Aorta (tissue), 5 donors: ENCODE measurements at regions not wholly inside any gene's neighbourhood (a gene's known extent, or its start where the extent isn't known, plus 50 kb on each side); places are given as distances from the start of the nearest gene placed in this dataset.
A peak's percentile ranks its signal among the peaks of the same experiment; 100 is the strongest.

ENCODE experiments used
- ATAC-seq: fragments of 200-7000 bp; cut with Tn5 transposase; one replicate; pipeline ENCODE4 v1.9.1; 2022; ENCODE audit warnings: moderate library complexity; ENCODE audit not compliant: low FRiP score
- DNase-seq, 2 donors: peaks; one replicate each; pipeline ENCODE4 v3.0.0-alpha.2; 2020
- H3K27ac ChIP-seq, 2 donors: one replicate each; pipeline ENCODE4 v1.5.1; 2013; ENCODE audit warnings: low read length in 2 of 2, mild to moderate bottlenecking in 2 of 2, moderate library complexity in 2 of 2, control low read depth in 1 of 2, inconsistent platforms in 1 of 2, low read depth in 1 of 2
- H3K27me3 ChIP-seq, 2 donors: one replicate each; pipeline ENCODE4 v1.6.1; 2013; ENCODE audit warnings: control low read depth in 1 of 2, low read length in 1 of 2, mild to moderate bottlenecking in 1 of 2, moderate library complexity in 1 of 2; ENCODE audit not compliant: insufficient read depth in 2 of 2, control insufficient read depth in 1 of 2
- H3K36me3 ChIP-seq, 2 donors: one replicate each; pipeline ENCODE4 v1.6.1; 2013; ENCODE audit warnings: control low read depth in 1 of 2, low read length in 1 of 2, mild to moderate bottlenecking in 1 of 2; ENCODE audit not compliant: insufficient read depth in 2 of 2, control insufficient read depth in 1 of 2
- H3K4me1 ChIP-seq, 2 donors: one replicate each; pipeline ENCODE4 v1.6.1; 2013; ENCODE audit warnings: low read length in 2 of 2, control low read depth in 1 of 2, mild to moderate bottlenecking in 1 of 2, moderate library complexity in 1 of 2; ENCODE audit not compliant: insufficient read depth in 2 of 2, control insufficient read depth in 1 of 2
- H3K4me3 ChIP-seq, 2 donors: one replicate each; pipeline ENCODE4 v1.5.1; 2013; ENCODE audit warnings: low read length in 2 of 2, control low read depth in 1 of 2, mild to moderate bottlenecking in 1 of 2
- H3K9me3 ChIP-seq: one replicate; pipeline ENCODE4 v1.6.1; 2013; ENCODE audit warnings: mild to moderate bottlenecking, low read length; ENCODE audit not compliant: control insufficient read depth
- WGBS, 2 donors: extraction: QIAGEN DNeasy Blood & Tissue Kit; methylation state at CpG; one replicate each; pipeline ENCODE4 v1.1.7; 2013; 5-methylcytosine and 5-hydroxymethylcytosine counted together
- intact Hi-C, 2 donors: fragments of 100-400 bp; cut with DNase I; formaldehyde crosslinking; loops; one replicate each; pipeline versions ENCODE4 v1.14.2 to v1.15.0; 2022
- donor health status: healthy with polysubstance abuse.
- donor health status: Bipolar disorder and iron deficiency.
- donor health status: DM: no; HTN: no; CAD: no.
- donor health status: DM: no; HTN: no; CAD: no.
- donor health status: DM: yes; HTN: yes; CAD: no.

DNA sequence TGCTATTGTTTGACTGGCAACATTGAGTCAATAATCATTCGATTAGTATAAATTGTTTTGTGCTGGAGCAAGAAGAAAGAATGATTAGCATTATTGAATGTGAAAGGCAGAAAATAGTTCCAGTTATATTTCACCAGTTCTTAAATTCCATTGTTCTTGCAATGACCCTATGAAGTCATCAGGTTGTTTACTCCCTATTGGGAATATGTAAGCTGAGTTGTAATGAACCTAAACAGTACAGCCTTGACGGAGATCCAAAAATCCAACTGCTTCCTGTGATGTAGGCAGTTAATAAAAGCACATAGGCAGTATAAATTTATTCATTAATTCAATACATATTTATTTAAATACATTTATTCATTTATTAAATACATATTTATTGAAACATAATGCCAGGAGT is 947.5 kb downstream of the PCDH7 start:
- no peak overlapping the region for H3K4me3 ChIP-seq
- DNase-seq (no peak), ATAC-seq (no peak)
- intact Hi-C loops, result no loop called here
- no peaks in the 10 kb centered on the region for H3K4me1 ChIP-seq
- no peaks in the 10 kb centered on the region for H3K9me3 ChIP-seq
- H3K36me3 ChIP-seq, result no peaks in the 10 kb centered on the region
- H3K27me3 ChIP-seq, result no peaks in the 10 kb centered on the region
- H3K27ac ChIP-seq, result no peak overlapping the region
- WGBS, 2 donors, result 80 to 83% methylated on average over 2 of the region's 2 CpGs

DNA sequence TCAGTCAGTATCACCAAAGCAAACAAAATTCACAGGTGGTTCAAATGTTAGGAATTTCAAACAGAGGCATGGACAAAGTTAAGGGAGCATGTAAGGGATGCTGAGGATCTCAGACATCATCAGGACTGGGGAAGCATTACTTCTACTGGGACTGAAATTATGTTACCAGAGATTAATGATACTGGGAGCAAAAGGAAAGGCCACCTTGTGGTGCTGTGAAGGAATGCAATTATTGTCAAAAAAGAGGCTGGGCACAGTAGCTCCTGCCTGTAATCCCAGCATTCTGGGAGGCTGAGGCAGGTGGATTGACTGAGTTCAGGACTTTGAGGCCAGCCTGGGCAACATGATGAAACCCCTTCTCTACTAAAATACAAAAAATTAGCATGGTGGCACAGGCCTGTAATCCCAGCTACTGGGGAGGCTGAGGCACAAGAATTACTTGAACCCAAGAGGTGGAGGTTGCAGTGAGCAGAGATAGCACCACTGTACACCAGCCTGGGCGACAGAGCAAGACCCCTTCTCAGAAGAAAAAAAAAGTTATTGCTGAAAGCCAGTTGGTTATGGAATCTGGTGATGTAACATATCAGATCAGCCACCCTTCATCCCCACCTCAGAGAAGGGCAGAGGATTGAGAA is 954.3 kb downstream of the PCDH7 start:
- Histone ChIP-seq H3K4me3 (no peak overlapping the region), H3K36me3 (no peaks in the 10 kb centered on the region), H3K4me1 (no peaks in the 10 kb centered on the region), H3K27me3 (no peaks in the 10 kb centered on the region), H3K9me3 (no peaks in the 10 kb centered on the region), H3K27ac (no peak overlapping the region)
- intact Hi-C loops, result loop anchor here in 1 of 2 donors (2.0 kb wide), 1 partner anchor 960 kb away; no protein-coding TSS in a partner anchor
- ATAC-seq (no peak), DNase-seq (no peak)
- 69 to 93% methylated on average over 1 of the region's 1 CpG for WGBS, 2 donors

DNA sequence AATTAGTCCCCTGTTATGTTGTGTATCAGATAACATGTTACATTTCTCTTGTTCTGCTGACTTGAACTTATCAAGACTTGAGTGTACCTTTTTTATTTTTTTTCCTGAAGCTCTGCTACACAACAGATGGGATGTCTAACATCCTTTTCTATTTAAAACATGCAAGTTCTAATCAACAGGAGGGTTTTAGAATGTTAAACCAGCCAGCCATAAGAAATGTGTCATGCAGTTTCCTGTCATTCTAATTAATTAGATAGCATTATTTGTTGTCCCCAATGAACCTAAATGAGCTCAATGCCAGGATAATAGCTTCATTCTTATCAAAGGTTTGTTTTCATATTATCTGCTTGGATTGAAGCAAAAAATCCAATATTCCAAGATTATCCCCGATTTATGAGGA is 958.2 kb downstream of the PCDH7 start:
- no peak overlapping the region for H3K27ac ChIP-seq
- DNase-seq (no peak), ATAC-seq (no peak)
- intact Hi-C loops, result loop anchor here in 1 of 2 donors (5.0 kb wide), 1 partner anchor 966 kb away; no protein-coding TSS in a partner anchor
- 76% methylated on average over 1 of the region's 1 CpG for WGBS, 2 donors
- no peaks in the 10 kb centered on the region for H3K9me3 ChIP-seq
- H3K4me3 ChIP-seq, result no peak overlapping the region
- H3K4me1 ChIP-seq, result no peaks in the 10 kb centered on the region
- no peaks in the 10 kb centered on the region for H3K27me3 ChIP-seq
- H3K36me3 ChIP-seq, result no peaks in the 10 kb centered on the region

DNA sequence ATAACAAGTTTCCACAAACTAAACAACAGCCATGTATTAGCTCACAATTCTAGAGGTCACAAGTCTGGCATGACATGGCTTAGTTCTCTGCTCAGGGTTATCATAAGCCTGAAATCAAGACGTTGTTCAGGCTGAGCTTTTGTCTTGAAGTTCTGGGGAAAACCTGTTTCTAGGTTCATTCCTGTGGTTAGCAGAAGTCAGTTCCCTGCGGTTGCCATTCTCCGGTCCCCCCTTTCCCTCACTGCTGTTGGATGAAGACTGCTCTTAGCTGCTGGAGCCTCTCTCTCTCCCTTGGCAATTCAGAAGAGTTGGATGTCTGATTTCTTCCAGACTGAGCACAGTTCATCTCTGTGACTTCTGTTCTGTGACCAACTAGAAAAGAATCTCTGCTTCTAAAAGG is 962.6 kb downstream of the PCDH7 start:
- no peak for DNase-seq
- Histone ChIP-seq H3K36me3 (no peaks in the 10 kb centered on the region), H3K4me3 (no peak overlapping the region), H3K9me3 (no peaks in the 10 kb centered on the region), H3K27ac (no peak overlapping the region), H3K4me1 (no peaks in the 10 kb centered on the region), H3K27me3 (no peaks in the 10 kb centered on the region)
- ATAC-seq, result no peak
- intact Hi-C loops, result no loop called here
- WGBS, 2 donors, result 64% methylated on average over 3 of the region's 3 CpGs

DNA sequence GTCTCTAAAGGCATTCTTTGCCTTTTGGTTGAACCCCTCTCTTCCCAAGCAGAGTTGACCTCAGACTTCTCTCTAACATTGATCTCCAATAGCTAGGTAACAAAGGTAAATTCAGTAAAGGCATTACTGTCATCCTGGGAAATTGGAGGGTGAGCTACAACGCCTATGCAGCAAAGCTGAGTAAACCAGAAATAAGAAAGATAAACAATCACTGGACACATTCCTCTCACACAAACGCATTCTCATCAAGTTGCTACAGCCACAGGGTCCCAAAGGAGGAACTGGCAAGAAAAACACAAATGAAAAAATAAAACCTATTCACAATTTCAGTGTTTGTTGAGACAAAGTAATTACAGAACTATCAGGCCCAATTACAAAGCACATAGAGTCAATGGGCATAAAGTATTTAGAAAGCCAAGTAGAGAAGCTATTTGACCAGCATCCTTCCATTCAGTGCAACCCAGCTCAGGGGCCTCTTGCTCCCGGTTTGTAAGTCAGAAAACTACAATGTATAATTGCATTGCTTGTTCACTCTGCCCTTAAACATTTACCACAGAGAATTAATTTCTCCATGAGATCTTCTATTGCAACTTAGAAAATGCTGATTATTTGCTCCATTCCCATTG is 967.7 kb downstream of the PCDH7 start:
- Histone ChIP-seq H3K27me3 (no peaks in the 10 kb centered on the region), H3K9me3 (no peaks in the 10 kb centered on the region), H3K4me1 (no peaks in the 10 kb centered on the region), H3K4me3 (no peak overlapping the region), H3K27ac (no peak overlapping the region), H3K36me3 (no peaks in the 10 kb centered on the region)
- ATAC-seq (no peak), DNase-seq (no peak)
- intact Hi-C loops, result no loop called here
- WGBS, 2 donors, result 42 to 47% methylated on average over 3 of the region's 3 CpGs

DNA sequence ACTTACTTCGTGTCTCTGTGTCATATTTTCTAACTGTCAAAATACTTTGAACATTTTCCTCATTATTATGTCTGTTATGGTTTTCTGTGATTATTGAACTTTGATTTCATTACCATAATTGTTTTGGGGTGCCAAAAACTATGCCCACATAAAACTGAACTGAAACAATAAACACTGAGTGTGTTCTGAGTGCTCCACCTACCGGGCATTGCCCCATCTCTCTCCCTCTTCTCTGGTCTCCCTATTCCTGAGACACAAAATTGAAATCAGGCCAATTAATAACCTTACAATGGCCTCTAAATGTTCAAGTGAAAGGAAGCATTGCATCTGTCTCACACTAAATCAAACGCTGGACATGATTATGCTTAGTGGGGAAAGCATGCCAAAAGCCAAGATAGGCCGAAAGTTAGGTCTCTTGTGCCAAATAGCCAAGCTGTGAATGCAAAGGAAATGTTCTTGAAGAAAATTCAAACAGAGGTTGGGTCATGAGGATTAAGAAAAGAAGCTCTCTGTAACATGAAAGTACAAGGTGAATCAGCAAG is 972.3 kb downstream of the PCDH7 start:
- Histone ChIP-seq H3K27me3 (no peaks in the 10 kb centered on the region), H3K4me1 (no peaks in the 10 kb centered on the region)
- WGBS, 2 donors, result 26 to 39% methylated on average over 4 of the region's 4 CpGs

DNA sequence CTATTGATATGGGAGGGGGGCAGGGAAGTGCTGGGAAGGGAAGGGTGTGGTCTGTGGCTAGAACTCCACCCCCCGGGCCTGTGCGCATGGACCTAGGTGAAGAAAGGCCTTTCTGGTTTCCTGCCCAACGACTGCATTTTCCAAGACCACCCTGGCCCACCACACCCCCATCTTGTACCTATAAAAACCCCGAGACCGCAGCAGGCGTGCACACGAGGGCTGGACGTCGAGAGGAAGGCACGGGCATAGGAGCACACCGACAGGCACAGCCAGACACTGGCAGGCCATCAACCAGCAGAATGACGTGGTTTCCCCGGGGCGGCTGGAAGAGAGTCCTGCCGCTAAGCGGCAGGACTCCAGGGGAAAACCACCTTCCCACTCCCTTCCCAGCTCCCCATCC is 981.1 kb downstream of the PCDH7 start:
- WGBS, 2 donors, result 96% methylated on average over 12 to 16 of the region's 16 CpGs
- H3K4me1 ChIP-seq, result no peaks in the 10 kb centered on the region

More for the DNA sequence above, 972.3 kb downstream of the PCDH7 start:
- H3K4me3 ChIP-seq, result no peak overlapping the region
- ATAC-seq (no peak), DNase-seq (no peak)
- intact Hi-C loops, result no loop called here
- no peaks in the 10 kb centered on the region for H3K9me3 ChIP-seq
- H3K27ac ChIP-seq, result no peak overlapping the region
- H3K36me3 ChIP-seq, result no peaks in the 10 kb centered on the region

DNA sequence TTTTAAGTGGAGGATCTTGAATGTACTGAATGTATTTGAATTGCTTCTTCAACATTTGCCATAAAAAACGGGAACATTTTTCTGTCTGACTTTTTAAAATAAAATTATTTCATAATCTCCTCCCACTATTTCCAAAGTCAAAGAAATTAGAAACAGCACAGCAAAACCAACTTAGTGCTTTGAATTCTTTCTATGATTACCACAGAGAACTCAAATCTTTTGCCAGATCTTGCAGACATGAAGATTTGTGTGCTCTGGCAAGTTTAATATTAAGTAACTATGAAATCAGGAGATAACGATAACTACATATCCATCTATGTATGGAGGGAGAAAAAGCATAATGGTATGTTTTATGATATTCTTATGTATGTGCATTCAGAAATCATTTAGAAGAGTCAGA is 982.2 kb downstream of the PCDH7 start:
- ATAC-seq (no peak), DNase-seq (no peak)
- no peak overlapping the region for H3K27ac ChIP-seq
- no peaks in the 10 kb centered on the region for H3K4me1 ChIP-seq
- peaks cover 0 to 2% of the 10 kb centered on the region in 2 donors for H3K27me3 ChIP-seq
- no peaks in the 10 kb centered on the region for H3K9me3 ChIP-seq
- no peaks in the 10 kb centered on the region for H3K36me3 ChIP-seq
- intact Hi-C loops, result no loop called here
- 14 to 24% methylated on average over 2 of the region's 2 CpGs for WGBS, 2 donors
- H3K4me3 ChIP-seq, result no peak overlapping the region

More for the DNA sequence above, 981.1 kb downstream of the PCDH7 start:
- H3K4me3 ChIP-seq, result no peak overlapping the region
- no peaks in the 10 kb centered on the region for H3K36me3 ChIP-seq
- ATAC-seq (no peak), DNase-seq (peak in 1 of 2 donors; percentile 59)
- no peaks in the 10 kb centered on the region for H3K9me3 ChIP-seq
- intact Hi-C loops, result no loop called here
- no peak overlapping the region for H3K27ac ChIP-seq
- peaks cover 0 to 2% of the 10 kb centered on the region in 2 donors for H3K27me3 ChIP-seq

DNA sequence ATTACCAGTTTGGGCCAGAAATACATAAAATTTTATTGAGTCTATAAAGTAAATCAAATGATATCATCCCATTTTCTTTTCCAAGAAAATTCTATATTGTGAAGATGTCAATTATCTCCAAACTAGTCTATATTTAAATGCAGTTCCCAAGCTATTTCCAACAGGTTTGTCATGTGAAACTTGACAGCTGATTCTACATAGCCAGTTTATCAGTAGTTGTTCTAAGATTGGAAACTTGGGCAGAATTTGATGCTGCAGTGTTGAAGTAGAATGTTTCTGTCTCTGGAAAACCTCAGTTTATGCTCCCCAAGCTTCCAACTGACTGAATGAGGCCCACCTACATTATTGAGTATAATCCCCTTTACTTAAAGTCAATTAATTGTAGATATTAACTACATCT is 994.1 kb downstream of the PCDH7 start:
- Histone ChIP-seq H3K4me3 (no peak overlapping the region), H3K4me1 (no peaks in the 10 kb centered on the region), H3K36me3 (no peaks in the 10 kb centered on the region), H3K27ac (no peak overlapping the region), H3K9me3 (no peaks in the 10 kb centered on the region), H3K27me3 (no peaks in the 10 kb centered on the region)
- intact Hi-C loops, result no loop called here
- DNase-seq (no peak), ATAC-seq (no peak)
